ENCODE measurements at regions not wholly inside any gene's neighbourhood (a gene's known extent, or its start where the extent isn't known, plus 50 kb on each side); places are given as distances from the start of the nearest gene placed in this dataset.

- TF ChIP-seq, protein P1, sequence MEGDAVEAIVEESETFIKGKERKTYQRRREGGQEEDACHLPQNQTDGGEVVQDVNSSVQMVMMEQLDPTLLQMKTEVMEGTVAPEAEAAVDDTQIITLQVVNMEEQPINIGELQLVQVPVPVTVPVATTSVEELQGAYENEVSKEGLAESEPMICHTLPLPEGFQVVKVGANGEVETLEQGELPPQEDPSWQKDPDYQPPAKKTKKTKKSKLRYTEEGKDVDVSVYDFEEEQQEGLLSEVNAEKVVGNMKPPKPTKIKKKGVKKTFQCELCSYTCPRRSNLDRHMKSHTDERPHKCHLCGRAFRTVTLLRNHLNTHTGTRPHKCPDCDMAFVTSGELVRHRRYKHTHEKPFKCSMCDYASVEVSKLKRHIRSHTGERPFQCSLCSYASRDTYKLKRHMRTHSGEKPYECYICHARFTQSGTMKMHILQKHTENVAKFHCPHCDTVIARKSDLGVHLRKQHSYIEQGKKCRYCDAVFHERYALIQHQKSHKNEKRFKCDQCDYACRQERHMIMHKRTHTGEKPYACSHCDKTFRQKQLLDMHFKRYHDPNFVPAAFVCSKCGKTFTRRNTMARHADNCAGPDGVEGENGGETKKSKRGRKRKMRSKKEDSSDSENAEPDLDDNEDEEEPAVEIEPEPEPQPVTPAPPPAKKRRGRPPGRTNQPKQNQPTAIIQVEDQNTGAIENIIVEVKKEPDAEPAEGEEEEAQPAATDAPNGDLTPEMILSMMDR (conservative IDR thresholded peaks at IDR 0.05; ENCODE audit: low read depth, low read length) = no peak
- no peak for TF ChIP-seq EZH2 (IDR thresholded peaks at IDR 0.05; ENCODE audit: borderline replicate concordance, low read depth, low read length, poor library complexity, severe bottlenecking)
These were observed 95.3 kb downstream of the ZNF608 start for GRCh38 chr5:124650951-124651662.
